IMR-90 (cell line): ENCODE measurements at regions not wholly inside any gene's neighbourhood (a gene's known extent, or its start where the extent isn't known, plus 50 kb on each side); places are given as distances from the start of the nearest gene placed in this dataset.

Experiments used
- ATAC-seq: fragments of 200-7000 bp; cut with Tn5 transposase; 2 replicates; pipeline ENCODE4 v1.9.1; 2020; ENCODE audit warnings: low read depth, mild to moderate bottlenecking, moderate library complexity
- BruUV-seq: library from RNA; stranded (reverse); fragments of 400-500 nt; replicated peaks from 2 replicates; lab custom pipeline; 2021; lab: Mats Ljungman, UMichigan
- CTCF ChIA-PET: fragments of 300-600 bp; formaldehyde crosslinking; extraction: SDS; loops from one replicate; lab custom pipeline; 2021; ENCODE audit warnings: antibody characterized with exemption; lab: Yijun Ruan, JAX
- POLR2A ChIA-PET: fragments of 300-600 bp; sonication (Branson Sonifier 250); formaldehyde crosslinking; loops from one replicate; lab custom pipeline; 2022; ENCODE audit warnings: antibody characterized with exemption; ENCODE audit not compliant: unreplicated experiment; lab: Charles Lee
- DNase-seq: peaks from one replicate; pipeline ENCODE4 v3.0.0; 2013
- H2AFZ ChIP-seq: replicated peaks from 2 replicates; pipeline ENCODE3; 2013; ENCODE audit warnings: low read length, mild to moderate bottlenecking; ENCODE audit not compliant: poor library complexity
- H2AK5ac ChIP-seq: 2 replicates; pipeline ENCODE4 v1.6.1; 2013; ENCODE audit warnings: low read depth, low read length, inconsistent platforms
- H2AK9ac ChIP-seq: replicated peaks from 2 replicates; pipeline ENCODE3; 2013; ENCODE audit warnings: mild to moderate bottlenecking, low read depth, low read length, moderate library complexity; ENCODE audit not compliant: poor library complexity
- H2BK120ac ChIP-seq: 2 replicates; pipeline ENCODE4 v1.6.1; 2013; ENCODE audit warnings: low read depth, low read length, inconsistent platforms
- H2BK15ac ChIP-seq: 3 replicates; pipeline ENCODE4 v1.6.1; 2013; ENCODE audit warnings: low read depth, low read length, inconsistent platforms
- H2BK20ac ChIP-seq: 2 replicates; pipeline ENCODE4 v1.6.1; 2013; ENCODE audit warnings: low read depth, mild to moderate bottlenecking, inconsistent platforms, low read length, moderate library complexity
- H2BK5ac ChIP-seq: 2 replicates; pipeline ENCODE4 v1.6.1; 2013; ENCODE audit warnings: mild to moderate bottlenecking, low read depth, low read length, inconsistent platforms; ENCODE audit not compliant: poor library complexity, severe bottlenecking
- H3K14ac ChIP-seq: replicated peaks from 2 replicates; pipeline ENCODE4 v1.6.1; 2013; ENCODE audit warnings: low read depth, low read length, inconsistent platforms
- H3K18ac ChIP-seq: 2 replicates; pipeline ENCODE4 v1.6.1; 2013; ENCODE audit warnings: low read depth, low read length, control low read depth
- H3K23ac ChIP-seq: 2 replicates; pipeline ENCODE4 v1.6.1; 2013; ENCODE audit warnings: low read depth, low read length, inconsistent platforms
- H3K27ac ChIP-seq: 2 replicates; pipeline ENCODE4 v1.5.1; 2013; ENCODE audit warnings: mild to moderate bottlenecking, control low read depth, low read length; ENCODE audit not compliant: insufficient read depth
- H3K27me3 ChIP-seq: 2 replicates; pipeline ENCODE4 v1.6.1; 2013; ENCODE audit warnings: low read length; ENCODE audit not compliant: control insufficient read depth, insufficient read depth
- H3K36me3 ChIP-seq: 2 replicates; pipeline ENCODE4 v1.6.1; 2013; ENCODE audit warnings: low read length, mixed read lengths; ENCODE audit not compliant: control insufficient read depth, insufficient read depth
- H3K4ac ChIP-seq: 2 replicates; pipeline ENCODE4 v1.6.1; 2013; ENCODE audit warnings: low read depth, low read length, inconsistent platforms
- H3K4me1 ChIP-seq: 2 replicates; pipeline ENCODE4 v1.6.1; 2013; ENCODE audit warnings: low read length, mixed read lengths; ENCODE audit not compliant: control insufficient read depth, insufficient read depth
- H3K4me2 ChIP-seq: 2 replicates; pipeline ENCODE4 v1.6.1; 2013; ENCODE audit warnings: low read depth, mild to moderate bottlenecking, control low read depth, low read length, moderate library complexity
- H3K4me3 ChIP-seq: 2 replicates; pipeline ENCODE4 v1.5.1; 2013; ENCODE audit warnings: low read depth, mild to moderate bottlenecking, control low read depth, low read length, moderate library complexity; ENCODE audit not compliant: insufficient read depth
- H3K56ac ChIP-seq: 2 replicates; pipeline ENCODE4 v1.6.1; 2013; ENCODE audit warnings: low read length, inconsistent platforms; ENCODE audit not compliant: insufficient read depth; ENCODE audit errors: extremely low read depth
- H3K79me1 ChIP-seq, 2 experiments: 2 replicates each; pipeline ENCODE4 v1.6.1; 2013; ENCODE audit warnings: low read length in 2 of 2, inconsistent platforms in 1 of 2, low read depth in 1 of 2
- H3K9ac ChIP-seq: 2 replicates; pipeline ENCODE4 v1.6.1; 2013; ENCODE audit warnings: low read depth, low read length, control low read depth
- H3K9me1 ChIP-seq: 2 replicates; pipeline ENCODE4 v1.6.1; 2013; ENCODE audit warnings: low read length, inconsistent platforms; ENCODE audit not compliant: insufficient read depth
- H3K9me3 ChIP-seq: 2 replicates; pipeline ENCODE4 v1.6.1; 2013; ENCODE audit warnings: low read length; ENCODE audit not compliant: control insufficient read depth, insufficient read depth
- H4K20me1 ChIP-seq: 2 replicates; pipeline ENCODE4 v1.6.1; 2013; ENCODE audit warnings: low read length, inconsistent platforms; ENCODE audit not compliant: insufficient read depth
- H4K5ac ChIP-seq: 2 replicates; pipeline ENCODE4 v1.6.1; 2013; ENCODE audit warnings: mild to moderate bottlenecking, low read depth, low read length, control low read depth
- H4K8ac ChIP-seq, 2 experiments: 2 replicates each; pipeline ENCODE4 v1.6.1; 2013; ENCODE audit warnings: low read depth in 2 of 2, low read length in 2 of 2, control low read depth in 1 of 2, inconsistent platforms in 1 of 2
- H4K91ac ChIP-seq: 2 replicates; pipeline ENCODE4 v1.6.1; 2013; ENCODE audit warnings: low read depth, low read length, inconsistent platforms; ENCODE audit not compliant: insufficient read depth
- ELK1 ChIP-seq: fragments of 150-350 bp; IDR thresholded peaks from 2 replicates; pipeline ENCODE4 v1.6.1; 2016; ENCODE audit warnings: low read depth, mild to moderate bottlenecking, low read length, moderate library complexity, borderline replicate concordance
- RAD21 ChIP-seq: IDR thresholded peaks from 2 replicates; pipeline ENCODE4 v1.6.1; 2012; ENCODE audit warnings: low read length, improper control_type of control experiment
- SMC3 ChIP-seq: fragments of 150-350 bp; IDR thresholded peaks from 2 replicates; pipeline ENCODE4 v1.6.1; 2016; ENCODE audit warnings: low read depth, mild to moderate bottlenecking, antibody characterized with exemption, low read length, moderate library complexity
- WGBS, 2 experiments: methylation state at CpG; one replicate each; pipeline versions ENCODE4 v1.1.5 to v1.1.7; 2013; ENCODE audit warnings: missing lambda C conversion rate in 2 of 2; ENCODE audit not compliant: insufficient read length in 1 of 2; ENCODE audit errors: extremely low coverage in 2 of 2; 5-methylcytosine and 5-hydroxymethylcytosine counted together
- dilution Hi-C: fragments of 300-500 bp; cut with HindIII; formaldehyde crosslinking; loops from one replicate; pipeline ENCODE4 v1.14.3; 2018; ENCODE audit warnings: low sequenced_read_pairs; ENCODE audit not compliant: unreplicated experiment
- in situ Hi-C: fragments of 300-500 bp; cut with MboI; formaldehyde crosslinking; loops from 3 replicates; pipeline ENCODE4 v1.14.3; 2019; ENCODE audit warnings: low sequenced_read_pairs, inconsistent platforms, mixed read lengths
- intact Hi-C: fragments of 100-400 bp; cut with micrococcal nuclease; formaldehyde crosslinking; loops from 2 replicates; pipeline ENCODE4 v1.10.0; 2022

- Histone ChIP-seq H3K9me3 (no peaks in the 10 kb centered on the region), H3K27ac (no peak overlapping the region), H3K27me3 (no peaks in the 10 kb centered on the region), H4K20me1 (no peaks in the 10 kb centered on the region), H3K36me3 (no peaks in the 10 kb centered on the region), H2AFZ (no peak overlapping the region), H3K23ac (no peak overlapping the region), H4K8ac (no peak overlapping the region), H2AK9ac (no peak overlapping the region), H3K4me3 (no peak overlapping the region), H3K79me1 (no peaks in the 10 kb centered on the region), H3K56ac (no peak overlapping the region), H2BK15ac (no peak overlapping the region), H3K4me2 (no peak overlapping the region), H3K14ac (no peak overlapping the region), H4K91ac (no peak overlapping the region), H2BK20ac (no peak overlapping the region), H3K9me1 (no peaks in the 10 kb centered on the region), H3K9ac (no peak overlapping the region), H3K18ac (no peak overlapping the region), H2BK5ac (no peak overlapping the region), H4K5ac (no peak overlapping the region), H3K4ac (no peak overlapping the region), H2AK5ac (no peak overlapping the region), H2BK120ac (no peak overlapping the region), H3K4me1 (no peaks in the 10 kb centered on the region; the same call in 1 of the 2 replicates)
- ATAC-seq (no peak), DNase-seq (no peak)
- POLR2A ChIA-PET: no interaction called here
- WGBS, 2 experiments: no CpG with 5 or more reads among the region's 4 CpGs
- dilution Hi-C loops (no loop called here), intact Hi-C loops (no loop called here), in situ Hi-C loops (no loop called here)
- BruUV-seq: no TSS peak
- CTCF ChIA-PET: no interaction called here
- TF ChIP-seq ELK1: no peak
- TF ChIP-seq SMC3: no peak
- TF ChIP-seq RAD21: no peak
These were observed 61.7 kb downstream of the PLEKHG1 start for GRCh38 chr6:150661216-150662007.
